AG04449 (cell line): ENCODE measurements at regions not wholly inside any gene's neighbourhood (a gene's known extent, or its start where the extent isn't known, plus 50 kb on each side); places are given as distances from the start of the nearest gene placed in this dataset.

ENCODE experiments used
- CTCF ChIA-PET: fragments of 350-600 bp; formaldehyde crosslinking; extraction: SDS; loops from one replicate; lab custom pipeline; 2021; ENCODE audit warnings: antibody characterized with exemption; lab: Yijun Ruan, JAX
- POLR2A ChIA-PET: fragments of 400-600, 350-600 bp; formaldehyde crosslinking; extraction: SDS; loops from one replicate; lab custom pipeline; 2020; ENCODE audit warnings: antibody characterized with exemption, inconsistent platforms; lab: Yijun Ruan, JAX
- DNase-seq: peaks from one replicate; pipeline ENCODE4 v3.0.0-alpha.2; 2010; ENCODE audit warnings: low read depth, low spot score
- H3K4me3 ChIP-seq: 2 replicates; pipeline ENCODE4 v1.5.1; 2011; ENCODE audit warnings: low read depth, mild to moderate bottlenecking, control low read depth, low read length
- TF ChIP-seq, protein P1 (sequence below): IDR thresholded peaks from one replicate; pipeline ENCODE4 v1.5.1; 2011; ENCODE audit warnings: mild to moderate bottlenecking, moderate library complexity, low read length, control low read depth, inconsistent platforms; ENCODE audit not compliant: insufficient read depth; ENCODE audit errors: missing control alignments

GRCh38 chr22:27307545-27308247 lies 493.9 kb downstream of the MN1 start:
- ChIA-PET CTCF (no interaction called here), POLR2A (interaction anchor here (0.6 kb wide), 1 partner anchor 24 kb away, joined by 3 read pairs; no protein-coding TSS in a partner anchor)
- no peak for DNase-seq
- TF ChIP-seq, protein P1, sequence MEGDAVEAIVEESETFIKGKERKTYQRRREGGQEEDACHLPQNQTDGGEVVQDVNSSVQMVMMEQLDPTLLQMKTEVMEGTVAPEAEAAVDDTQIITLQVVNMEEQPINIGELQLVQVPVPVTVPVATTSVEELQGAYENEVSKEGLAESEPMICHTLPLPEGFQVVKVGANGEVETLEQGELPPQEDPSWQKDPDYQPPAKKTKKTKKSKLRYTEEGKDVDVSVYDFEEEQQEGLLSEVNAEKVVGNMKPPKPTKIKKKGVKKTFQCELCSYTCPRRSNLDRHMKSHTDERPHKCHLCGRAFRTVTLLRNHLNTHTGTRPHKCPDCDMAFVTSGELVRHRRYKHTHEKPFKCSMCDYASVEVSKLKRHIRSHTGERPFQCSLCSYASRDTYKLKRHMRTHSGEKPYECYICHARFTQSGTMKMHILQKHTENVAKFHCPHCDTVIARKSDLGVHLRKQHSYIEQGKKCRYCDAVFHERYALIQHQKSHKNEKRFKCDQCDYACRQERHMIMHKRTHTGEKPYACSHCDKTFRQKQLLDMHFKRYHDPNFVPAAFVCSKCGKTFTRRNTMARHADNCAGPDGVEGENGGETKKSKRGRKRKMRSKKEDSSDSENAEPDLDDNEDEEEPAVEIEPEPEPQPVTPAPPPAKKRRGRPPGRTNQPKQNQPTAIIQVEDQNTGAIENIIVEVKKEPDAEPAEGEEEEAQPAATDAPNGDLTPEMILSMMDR, result no peak
- no peak overlapping the region for H3K4me3 ChIP-seq

GRCh38 chr22:27308513-27308912 lies 493.0 kb downstream of the MN1 start:
- POLR2A ChIA-PET, result interaction anchor here (0.9 kb wide), 1 partner anchor 10 kb away, joined by 4 read pairs; no protein-coding TSS in a partner anchor
- H3K4me3 ChIP-seq, result no peak overlapping the region
- CTCF ChIA-PET, result interaction anchor here (1.4 kb wide), 1 partner anchor 23 kb away, joined by 4 read pairs; no protein-coding TSS in a partner anchor
- DNase-seq, result no peak
- TF ChIP-seq, protein P1, result no peak

DNA sequence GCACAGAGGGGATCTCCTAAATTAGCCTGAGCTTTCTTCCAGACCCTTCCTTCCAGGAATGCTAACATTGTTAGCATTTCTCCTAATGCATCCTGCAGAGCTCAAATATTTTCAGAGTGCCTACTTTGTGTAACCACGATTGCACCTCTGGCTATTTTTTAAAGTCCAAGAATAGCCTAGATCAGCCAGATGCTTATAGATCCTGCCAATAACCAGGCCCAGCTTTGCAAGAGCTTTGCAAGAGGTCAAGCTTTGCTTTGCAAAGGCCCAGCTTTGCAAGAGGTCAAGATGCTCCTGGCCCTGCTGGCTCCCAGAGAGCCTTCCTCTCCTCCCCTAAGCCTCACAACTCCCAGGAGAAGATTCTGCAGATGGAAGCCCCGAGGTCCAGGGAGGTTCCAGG lies 491.9 kb downstream of the MN1 start:
- POLR2A ChIA-PET, result no interaction called here
- TF ChIP-seq, protein P1, result no peak
- CTCF ChIA-PET, result interaction anchor here (1.4 kb wide), 1 partner anchor 22 kb away, joined by 4 read pairs; no protein-coding TSS in a partner anchor
- DNase-seq, result no peak
- no peak overlapping the region for H3K4me3 ChIP-seq

GRCh38 chr22:27310966-27311697 lies 490.4 kb downstream of the MN1 start:
- no peak overlapping the region for H3K4me3 ChIP-seq

DNA sequence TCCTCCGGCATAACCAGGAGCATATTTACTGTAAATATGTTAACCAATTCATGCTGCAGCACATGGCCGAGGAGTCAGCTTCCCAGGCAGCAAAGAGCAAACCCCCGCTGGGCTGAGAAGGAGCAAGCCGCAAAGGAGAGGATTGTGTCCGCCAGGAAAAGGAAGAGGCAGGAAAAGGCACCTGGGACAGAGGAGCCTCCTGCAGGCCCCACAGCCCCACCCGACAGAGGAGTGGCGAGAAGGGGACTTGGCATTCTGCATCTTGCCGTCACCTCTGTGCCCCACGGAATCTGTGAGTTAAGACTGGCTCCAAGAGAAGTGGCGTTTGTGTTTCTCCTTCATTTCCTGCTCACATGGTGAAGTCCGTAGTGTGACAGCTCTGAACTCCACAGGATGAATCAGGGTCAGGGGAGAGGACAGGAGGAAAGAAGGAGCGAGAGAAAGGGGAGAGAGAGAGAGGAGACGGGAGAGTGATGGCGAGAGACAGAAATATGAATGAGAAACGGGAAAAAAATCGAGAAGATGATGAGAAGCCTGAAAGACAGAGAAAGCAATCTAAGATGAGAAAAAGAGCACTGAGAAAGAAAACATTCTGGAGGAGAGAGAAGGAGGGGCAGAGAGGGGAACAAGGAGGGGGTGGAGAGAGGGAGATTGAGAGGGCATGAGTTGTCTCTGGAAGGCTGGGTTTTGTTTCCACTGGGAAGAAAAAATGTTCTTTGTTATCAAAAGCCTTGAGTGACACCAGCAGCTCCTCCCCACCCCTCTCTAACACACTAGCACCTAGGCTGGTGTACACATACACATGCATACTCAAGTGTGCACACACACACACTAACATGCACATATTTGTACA lies 489.6 kb downstream of the MN1 start:
- TF ChIP-seq, protein P1, result no peak
- POLR2A ChIA-PET, result no interaction called here
- no peak for DNase-seq
- H3K4me3 ChIP-seq, result peak overlapping the region; percentile 29
- CTCF ChIA-PET, result no interaction called here

More at GRCh38 chr22:27310966-27311697, 490.4 kb downstream of the MN1 start:
- TF ChIP-seq, protein P1, result no peak
- CTCF ChIA-PET, result no interaction called here
- no peak for DNase-seq
- POLR2A ChIA-PET, result no interaction called here

- ChIA-PET POLR2A (no interaction called here), CTCF (no interaction called here)
- TF ChIP-seq, protein P1, result no peak
- no peak overlapping the region for H3K4me3 ChIP-seq
- no peak for DNase-seq
Observed at GRCh38 chr22:27312565-27312964, 489.0 kb downstream of the MN1 start.
